Esophagus muscularis mucosa (tissue), 4 donors: ENCODE measurements at regions not wholly inside any gene's neighbourhood (a gene's known extent, or its start where the extent isn't known, plus 50 kb on each side); places are given as distances from the start of the nearest gene placed in this dataset.

Source experiments
- EP300 ChIP-seq: sonication (generic); formaldehyde crosslinking; IDR thresholded peaks from one replicate; pipeline ENCODE4 v1.6.1; 2017; ENCODE audit warnings: antibody characterized with exemption
- POLR2A ChIP-seq: fragments of 450-650 bp; IDR thresholded peaks from one replicate; pipeline ENCODE4 v1.6.1; 2017; ENCODE audit warnings: antibody characterized with exemption, moderate library complexity, mild to moderate bottlenecking, low read depth
- POLR2AphosphoS5 ChIP-seq, 2 donors: sonication (generic); formaldehyde crosslinking; IDR thresholded peaks; one replicate each; pipeline ENCODE4 v1.6.1; 2017; ENCODE audit warnings: antibody characterized with exemption in 2 of 2
- TF ChIP-seq, protein P1 (sequence below), 3 experiments: fragments of 200-600 bp in 2 of 3; fragments of 450-650 bp in 1 of 3; sonication (generic) in 2 of 3; IDR thresholded peaks; one replicate each; pipeline ENCODE4 v1.5.1; 2017 to 2019; ENCODE audit warnings: antibody characterized with exemption in 3 of 3, mild to moderate bottlenecking in 2 of 3, moderate library complexity in 1 of 3

DNA sequence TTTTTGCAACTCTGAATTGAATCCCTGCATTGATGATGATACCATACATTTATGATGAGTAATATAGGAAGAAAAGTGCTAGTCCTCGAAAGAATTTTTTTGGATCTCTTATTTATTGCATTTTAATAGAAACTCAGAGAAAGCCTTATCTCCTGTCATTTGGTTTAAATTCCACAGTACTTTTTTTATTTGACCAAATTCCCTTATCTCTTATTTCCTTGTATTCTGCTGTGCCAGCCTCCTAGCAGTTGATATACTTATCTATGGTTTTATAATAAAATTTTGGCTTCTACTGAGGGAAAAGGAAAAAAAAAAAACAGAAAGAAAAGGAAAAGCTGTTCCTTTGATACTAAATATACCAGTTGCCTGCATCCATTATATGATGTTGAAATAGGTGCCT is 535.1 kb upstream of the NR2F2 start:
- TF ChIP-seq, protein P1, sequence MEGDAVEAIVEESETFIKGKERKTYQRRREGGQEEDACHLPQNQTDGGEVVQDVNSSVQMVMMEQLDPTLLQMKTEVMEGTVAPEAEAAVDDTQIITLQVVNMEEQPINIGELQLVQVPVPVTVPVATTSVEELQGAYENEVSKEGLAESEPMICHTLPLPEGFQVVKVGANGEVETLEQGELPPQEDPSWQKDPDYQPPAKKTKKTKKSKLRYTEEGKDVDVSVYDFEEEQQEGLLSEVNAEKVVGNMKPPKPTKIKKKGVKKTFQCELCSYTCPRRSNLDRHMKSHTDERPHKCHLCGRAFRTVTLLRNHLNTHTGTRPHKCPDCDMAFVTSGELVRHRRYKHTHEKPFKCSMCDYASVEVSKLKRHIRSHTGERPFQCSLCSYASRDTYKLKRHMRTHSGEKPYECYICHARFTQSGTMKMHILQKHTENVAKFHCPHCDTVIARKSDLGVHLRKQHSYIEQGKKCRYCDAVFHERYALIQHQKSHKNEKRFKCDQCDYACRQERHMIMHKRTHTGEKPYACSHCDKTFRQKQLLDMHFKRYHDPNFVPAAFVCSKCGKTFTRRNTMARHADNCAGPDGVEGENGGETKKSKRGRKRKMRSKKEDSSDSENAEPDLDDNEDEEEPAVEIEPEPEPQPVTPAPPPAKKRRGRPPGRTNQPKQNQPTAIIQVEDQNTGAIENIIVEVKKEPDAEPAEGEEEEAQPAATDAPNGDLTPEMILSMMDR (IDR thresholded peaks at IDR 0.05): no peak
- TF ChIP-seq EP300 (no peak), POLR2A (no peak), POLR2AphosphoS5 (IDR thresholded peaks at IDR 0.05) (no peak)
